ENCODE measurements at regions not wholly inside any gene's neighbourhood (a gene's known extent, or its start where the extent isn't known, plus 50 kb on each side); places are given as distances from the start of the nearest gene placed in this dataset.
"Not testable (repeated sequence)": the region's sequence is repeated elsewhere in the genome, so short reads cannot be mapped to it uniquely, and the experiment has no call there.

DNA sequence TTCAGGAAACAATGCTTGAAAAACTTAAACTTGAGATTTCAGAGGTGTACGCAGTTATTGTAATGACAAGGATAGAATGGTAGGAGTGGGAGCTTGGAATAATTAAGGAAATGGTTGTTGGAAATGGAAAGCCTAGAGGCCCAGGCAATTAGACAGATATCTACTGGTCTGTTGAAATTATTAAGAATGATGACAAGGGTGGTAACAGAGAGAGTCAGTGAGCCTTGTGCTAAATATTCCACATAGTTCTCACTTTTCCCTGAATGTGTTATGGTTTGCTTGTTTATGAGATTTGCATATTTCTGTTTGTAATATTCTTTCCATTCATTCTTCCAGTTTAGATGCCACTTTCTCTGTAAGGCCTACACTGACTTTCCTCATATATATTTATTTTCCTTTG is 66.0 kb upstream of the ATP2B1 start:
- 95 to 97% methylated on average over 1 of the region's 1 CpG for WGBS, 2 donors
- no peaks in the 10 kb centered on the region for H3K9me3 ChIP-seq
- DNase-seq, result no peak
- H3K27ac ChIP-seq, result no peak overlapping the region
- H3K36me3 ChIP-seq, result no peaks in the 10 kb centered on the region
- peaks cover 0 to 9% (median 0%) of the 10 kb centered on the region in 4 donors for H3K4me1 ChIP-seq
- intact Hi-C loops (cut with DNase I), result no loop called here
- no peaks in the 10 kb centered on the region for H3K27me3 ChIP-seq
- TF ChIP-seq POLR2AphosphoS5 (IDR thresholded peaks at IDR 0.05) (no peak), POLR2A (IDR thresholded peaks at IDR 0.05) (no peak), EP300 (IDR thresholded peaks at IDR 0.05) (no peak), CTCF (IDR thresholded peaks at IDR 0.05) (no peak)
- H3K4me3 ChIP-seq, result no peak overlapping the region

GRCh38 chr12:89770391-89770790 is 61.8 kb upstream of the ATP2B1 start:
- H3K36me3 ChIP-seq, result no peaks in the 10 kb centered on the region
- H3K27ac ChIP-seq, result no peak overlapping the region
- no peak overlapping the region for H3K4me3 ChIP-seq
- intact Hi-C loops (cut with DNase I), result no loop called here
- TF ChIP-seq POLR2AphosphoS5 (IDR thresholded peaks at IDR 0.05) (no peak), EP300 (IDR thresholded peaks at IDR 0.05) (no peak), CTCF (IDR thresholded peaks at IDR 0.05) (no peak), POLR2A (IDR thresholded peaks at IDR 0.05) (no peak)
- H3K4me1 ChIP-seq, result peaks cover 0 to 4% (median 0%) of the 10 kb centered on the region in 4 donors
- H3K9me3 ChIP-seq, result no peaks in the 10 kb centered on the region
- H3K27me3 ChIP-seq, result no peaks in the 10 kb centered on the region
- no peak for DNase-seq

DNA sequence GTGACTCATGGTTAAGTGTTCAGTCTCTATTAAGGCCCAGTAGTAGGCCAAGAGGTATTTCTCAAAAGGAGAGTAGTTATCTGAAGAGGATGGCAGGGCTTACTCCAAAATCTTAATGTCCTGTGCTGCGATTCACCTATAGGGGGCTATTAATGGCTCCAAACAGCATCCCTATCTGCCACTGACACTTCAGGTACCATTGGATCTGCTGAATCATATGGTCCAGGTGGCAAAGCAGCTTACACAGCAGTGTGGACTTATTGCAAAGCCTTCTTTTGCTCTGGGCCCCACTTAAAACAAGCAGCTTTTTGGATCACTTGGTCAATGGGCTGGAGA is 60.8 kb upstream of the ATP2B1 start:
- Histone ChIP-seq H3K27me3 (no peaks in the 10 kb centered on the region), H3K9me3 (no peaks in the 10 kb centered on the region), H3K4me1 (no peaks in the 10 kb centered on the region), H3K27ac (no peak overlapping the region), H3K4me3 (no peak overlapping the region), H3K36me3 (no peaks in the 10 kb centered on the region)
- intact Hi-C loops (cut with DNase I), result no loop called here
- 88 to 96% methylated on average over 1 of the region's 1 CpG for WGBS, 2 donors
- no peak for DNase-seq
- TF ChIP-seq EP300 (IDR thresholded peaks at IDR 0.05), result no peak
- no peak for TF ChIP-seq POLR2AphosphoS5 (IDR thresholded peaks at IDR 0.05)

DNA sequence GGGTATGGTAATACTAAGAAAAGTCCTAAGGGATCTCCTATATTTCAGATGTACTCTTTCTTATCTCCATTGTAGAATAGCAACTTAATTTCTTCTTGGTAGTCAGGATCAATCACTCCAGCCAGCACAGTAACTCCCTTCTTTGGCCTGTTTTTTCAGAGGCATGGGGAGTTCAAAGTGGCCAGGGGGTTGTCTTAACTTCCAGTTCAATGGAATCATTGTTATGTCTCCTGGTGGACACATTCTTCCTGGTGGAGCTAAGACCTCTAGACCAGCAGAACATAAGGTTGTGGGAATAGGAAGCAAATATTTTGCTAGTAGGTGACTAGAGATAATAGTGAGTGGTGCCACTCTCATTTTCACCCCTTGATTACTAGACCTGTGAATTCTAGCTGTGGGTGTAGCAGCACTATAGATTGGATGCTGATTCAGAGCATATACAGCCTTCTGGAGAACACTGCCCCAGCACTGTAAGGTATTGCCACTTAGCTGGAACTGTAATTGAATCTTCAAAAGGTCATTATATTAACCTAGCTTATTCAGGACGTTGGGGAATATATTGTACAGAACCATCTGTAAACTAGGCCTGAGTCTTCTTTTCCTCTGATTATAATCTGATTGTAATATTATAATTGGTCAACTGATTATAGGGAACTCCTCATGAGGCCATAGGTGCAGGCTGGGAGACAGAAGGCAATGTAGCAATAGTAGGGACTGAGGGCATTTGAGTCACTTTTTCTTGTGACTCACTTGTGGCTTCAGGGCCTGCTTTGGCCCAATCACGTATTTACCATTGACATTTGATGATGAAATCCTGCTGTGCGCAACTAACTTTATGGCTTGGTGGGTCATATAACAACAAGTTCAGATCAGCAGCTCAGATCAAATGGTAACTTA is 60.2 kb upstream of the ATP2B1 start:
- Histone ChIP-seq H3K4me1 (no peaks in the 10 kb centered on the region), H3K4me3 (no peak overlapping the region), H3K27ac (no peak overlapping the region), H3K9me3 (no peaks in the 10 kb centered on the region), H3K27me3 (no peaks in the 10 kb centered on the region), H3K36me3 (no peaks in the 10 kb centered on the region)
- no peak for TF ChIP-seq POLR2A (IDR thresholded peaks at IDR 0.05)
- no peak for TF ChIP-seq POLR2AphosphoS5 (IDR thresholded peaks at IDR 0.05)
- no peak for TF ChIP-seq CTCF (IDR thresholded peaks at IDR 0.05)
- no peak for TF ChIP-seq EP300 (IDR thresholded peaks at IDR 0.05)
- intact Hi-C loops (cut with DNase I), result no loop called here
- no peak for DNase-seq
- WGBS, 2 donors, result 54 to 71% methylated on average over 3 of the region's 3 CpGs

- intact Hi-C loops (cut with DNase I), result no loop called here
- Histone ChIP-seq H3K36me3 (no peaks in the 10 kb centered on the region), H3K27ac (no peak overlapping the region), H3K4me3 (no peak overlapping the region), H3K9me3 (no peaks in the 10 kb centered on the region), H3K4me1 (no peaks in the 10 kb centered on the region), H3K27me3 (no peaks in the 10 kb centered on the region)
- 76 to 89% methylated on average over 3 of the region's 3 CpGs for WGBS, 2 donors
- no peak for TF ChIP-seq POLR2AphosphoS5 (IDR thresholded peaks at IDR 0.05)
- no peak for TF ChIP-seq EP300 (IDR thresholded peaks at IDR 0.05)
- TF ChIP-seq POLR2A (IDR thresholded peaks at IDR 0.05), result no peak
- no peak for TF ChIP-seq CTCF (IDR thresholded peaks at IDR 0.05)
- no peak for DNase-seq
Measured at GRCh38 chr12:89765959-89766824, 57.6 kb upstream of the ATP2B1 start.

DNA sequence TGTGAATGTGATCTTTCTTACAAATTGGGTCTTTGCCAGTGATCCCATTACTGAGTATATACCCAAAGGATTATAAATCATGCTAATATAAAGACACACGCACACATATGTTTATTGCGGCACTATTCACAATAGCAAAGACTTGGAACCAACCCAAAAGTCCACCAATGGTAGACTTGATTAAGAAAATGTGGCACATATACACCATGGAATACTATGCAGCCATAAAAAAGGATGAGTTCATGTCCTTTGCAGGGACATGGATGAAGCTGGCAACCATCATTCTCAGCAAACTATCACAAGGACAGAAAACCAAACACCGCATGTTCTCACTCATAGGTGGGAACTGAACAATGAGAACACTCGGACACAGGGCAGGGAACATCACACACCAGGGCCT is 55.5 kb upstream of the ATP2B1 start:
- H3K36me3 ChIP-seq; H3K4me1 ChIP-seq; intact Hi-C loops (cut with DNase I); H3K4me3 ChIP-seq; DNase-seq; H3K27ac ChIP-seq; H3K27me3 ChIP-seq; H3K9me3 ChIP-seq: not testable (repeated sequence)
- 94 to 98% methylated on average over 4 of the region's 4 CpGs for WGBS, 2 donors

Measured in sigmoid colon (tissue), 6 donors.